Activated T-cell treated with anti-CD3 and anti-CD28 coated beads, Interleukin-2, amount 50 U/mL, for 72 hours (primary cell): ENCODE measurements at regions not wholly inside any gene's neighbourhood (a gene's known extent, or its start where the extent isn't known, plus 50 kb on each side); places are given as distances from the start of the nearest gene placed in this dataset.

Experiments
- ATAC-seq, 2 donors: fragments of 150-1000 bp; cut with Tn5 transposase; replicated peaks in 1 of 2; 2 replicates each; pipeline ENCODE4 v1.10.0; 2021; ENCODE audit warnings: moderate library complexity in 2 of 2, mild to moderate bottlenecking in 1 of 2
- DNase-seq, 2 donors: peaks; one replicate each; pipeline ENCODE4 v3.0.0; 2021 to 2022; ENCODE audit warnings: mixed read lengths in 1 of 2
- H3K27ac Mint-ChIP-seq: one replicate; pipeline ENCODE4 v1.8.0; 2022; ENCODE audit warnings: mild to moderate bottlenecking, moderate library complexity, mixed read lengths
- H3K27me3 Mint-ChIP-seq: one replicate; pipeline ENCODE4 v1.8.0; 2022; ENCODE audit warnings: low read depth, mixed read lengths
- H3K36me3 Mint-ChIP-seq, 2 donors: one replicate each; pipeline ENCODE4 v1.8.0; 2022; ENCODE audit warnings: mixed read lengths in 2 of 2, mild to moderate bottlenecking in 1 of 2; ENCODE audit not compliant: insufficient read depth in 2 of 2
- H3K4me1 Mint-ChIP-seq: one replicate; pipeline ENCODE4 v1.8.0; 2022; ENCODE audit warnings: low read depth, mixed read lengths
- H3K4me3 Mint-ChIP-seq, 2 donors: one replicate each; pipeline ENCODE4 v1.8.0; 2022; ENCODE audit warnings: mild to moderate bottlenecking in 2 of 2, mixed read lengths in 2 of 2, moderate library complexity in 2 of 2
- H3K9me3 Mint-ChIP-seq, 2 donors: one replicate each; pipeline ENCODE4 v1.8.0; 2022; ENCODE audit warnings: mixed read lengths in 2 of 2

DNA sequence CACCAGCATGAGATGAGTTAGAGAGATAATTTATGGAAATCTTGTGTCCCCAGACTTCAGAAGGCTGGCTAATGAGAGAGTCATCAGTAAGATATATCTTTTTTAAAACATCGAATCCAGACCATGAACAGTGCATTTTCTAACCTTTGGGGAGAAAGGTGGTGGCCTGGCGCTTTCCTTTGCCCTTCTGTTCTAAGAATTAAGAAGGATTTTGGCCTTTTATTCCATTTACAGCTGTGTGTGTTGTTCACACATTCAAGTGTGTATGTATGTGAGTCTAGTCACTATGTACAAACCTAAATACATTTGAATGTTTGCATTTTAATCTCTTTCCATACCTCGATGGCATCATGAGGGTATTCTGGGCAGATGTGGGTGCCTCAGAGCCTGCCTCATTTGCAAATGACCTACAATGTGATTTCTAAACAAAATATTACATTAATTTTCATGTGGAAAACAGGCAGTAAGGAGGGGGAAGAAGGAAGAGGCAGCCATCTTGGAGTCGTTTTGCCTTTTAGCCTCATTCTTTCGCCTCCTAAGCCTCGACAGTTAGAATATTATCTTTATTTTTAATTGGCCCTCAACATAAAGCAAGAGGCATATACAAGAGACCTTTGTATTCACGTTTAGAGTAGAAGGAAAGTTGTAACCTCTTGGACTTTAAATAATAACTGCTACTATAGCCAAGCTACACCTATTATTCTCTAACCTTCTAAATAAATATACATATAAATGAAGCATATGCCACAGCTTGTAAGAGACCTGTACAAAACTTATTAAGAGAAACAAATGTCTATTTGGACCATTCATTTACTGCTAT is 125.3 kb upstream of the TMEM161B start:
- ATAC-seq, result no peak
- Mint-ChIP-seq H3K9me3 (no peaks in the 10 kb centered on the region), H3K27me3 (peaks cover 12% of the 10 kb centered on the region), H3K36me3 (peaks cover 0 to 4% of the 10 kb centered on the region in 2 donors), H3K4me3 (no peak overlapping the region), H3K4me1 (no peaks in the 10 kb centered on the region), H3K27ac (no peak overlapping the region)
- no peak for DNase-seq

DNA sequence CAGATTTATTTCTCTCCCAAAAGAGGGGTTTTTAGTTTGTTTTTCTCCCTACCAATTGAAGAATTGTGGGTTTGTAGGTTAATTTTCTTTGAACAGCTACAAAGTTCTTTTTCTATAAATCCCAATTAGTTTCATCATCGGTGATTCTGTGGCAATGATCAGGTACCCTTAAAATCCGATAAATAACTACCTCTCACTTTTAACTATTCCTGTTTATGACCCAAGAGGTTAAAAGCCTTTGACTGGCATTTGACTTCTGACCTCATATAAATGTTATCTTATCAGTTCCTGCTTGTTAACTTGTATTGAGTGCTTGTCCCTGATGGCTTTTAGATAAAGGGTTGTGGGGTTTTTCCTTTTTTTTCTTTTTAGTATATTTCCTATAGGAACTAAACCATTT is 124.4 kb upstream of the TMEM161B start:
- H3K4me1 Mint-ChIP-seq, result no peaks in the 10 kb centered on the region

DNA sequence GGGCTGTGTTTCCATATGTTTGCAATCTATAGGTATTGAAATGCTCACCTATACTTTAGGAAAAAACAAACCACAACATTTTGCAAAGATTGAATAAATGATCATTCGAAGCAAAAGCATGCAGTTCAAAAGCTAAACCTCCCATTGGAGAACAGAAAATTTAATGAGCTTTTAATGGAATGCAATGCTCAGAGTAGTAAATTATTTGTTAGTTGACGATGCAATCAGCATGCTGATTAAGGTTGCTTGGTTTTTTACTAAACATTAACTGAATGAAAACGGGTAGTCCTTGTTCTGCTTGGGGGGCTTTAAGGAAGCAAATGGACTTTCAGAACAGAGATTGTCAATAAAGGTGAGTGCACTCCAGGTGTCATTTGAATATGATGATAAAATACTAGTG is 123.3 kb upstream of the TMEM161B start:
- no peak for ATAC-seq
- Mint-ChIP-seq H3K36me3 (peaks cover 0 to 4% of the 10 kb centered on the region in 2 donors), H3K9me3 (no peaks in the 10 kb centered on the region), H3K27ac (no peak overlapping the region), H3K27me3 (peaks cover 13% of the 10 kb centered on the region), H3K4me3 (no peak overlapping the region), H3K4me1 (no peaks in the 10 kb centered on the region)
- no peak for DNase-seq

More for the DNA sequence above, 124.4 kb upstream of the TMEM161B start:
- H3K36me3 Mint-ChIP-seq, result peaks cover 0 to 4% of the 10 kb centered on the region in 2 donors
- ATAC-seq, result no peak
- no peak for DNase-seq
- H3K9me3 Mint-ChIP-seq, result no peaks in the 10 kb centered on the region
- H3K4me3 Mint-ChIP-seq, result no peak overlapping the region
- peaks cover 19% of the 10 kb centered on the region for H3K27me3 Mint-ChIP-seq
- H3K27ac Mint-ChIP-seq, result no peak overlapping the region

DNA sequence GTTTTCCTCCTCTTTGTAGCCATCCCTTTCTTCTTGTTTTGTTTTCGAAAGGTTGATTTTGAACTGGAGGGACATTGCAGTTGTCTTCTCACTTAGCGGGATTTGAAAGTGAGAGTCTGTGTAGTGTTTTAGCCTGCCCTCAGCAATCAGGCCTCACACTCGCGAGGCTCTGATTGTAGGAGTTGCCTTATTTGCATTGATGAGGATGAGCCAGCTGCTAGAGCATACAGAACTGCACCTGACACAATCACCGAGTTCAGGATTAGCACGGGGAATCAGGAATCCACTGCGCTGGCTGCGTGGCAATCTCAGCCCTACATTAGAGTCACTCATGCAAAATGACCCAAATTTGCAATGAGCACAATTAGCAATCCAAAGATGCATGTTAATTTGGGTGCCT is 122.5 kb upstream of the TMEM161B start:
- H3K27me3 Mint-ChIP-seq, result peaks cover 13% of the 10 kb centered on the region
- H3K36me3 Mint-ChIP-seq, result peaks cover 0 to 4% of the 10 kb centered on the region in 2 donors
- no peak overlapping the region for H3K27ac Mint-ChIP-seq
- ATAC-seq, result no peak
- H3K4me1 Mint-ChIP-seq, result no peaks in the 10 kb centered on the region
- no peak for DNase-seq
- H3K9me3 Mint-ChIP-seq, result no peaks in the 10 kb centered on the region
- no peak overlapping the region for H3K4me3 Mint-ChIP-seq

DNA sequence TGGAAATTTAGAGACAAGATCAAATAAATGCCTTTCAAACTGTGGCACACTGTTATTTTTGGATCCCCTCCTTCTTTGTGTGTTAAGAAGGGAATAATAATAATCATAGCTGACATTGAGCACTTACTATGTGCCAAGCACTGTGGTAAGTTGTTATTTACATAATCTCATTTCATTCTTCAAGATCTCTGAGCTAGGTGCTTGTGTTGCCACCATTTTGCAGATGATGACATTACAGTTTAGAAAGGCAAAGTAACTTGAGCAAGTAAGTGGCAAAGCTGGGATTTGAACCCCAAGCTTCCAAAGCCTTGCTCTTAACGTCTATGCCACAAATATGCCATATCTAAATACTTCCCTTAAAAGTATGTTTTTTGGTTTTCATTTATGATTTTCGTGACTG is 121.8 kb upstream of the TMEM161B start:
- H3K27ac Mint-ChIP-seq, result no peak overlapping the region
- DNase-seq (no peak), ATAC-seq (no peak)
- H3K4me3 Mint-ChIP-seq, result no peak overlapping the region
- H3K4me1 Mint-ChIP-seq, result no peaks in the 10 kb centered on the region
- H3K36me3 Mint-ChIP-seq, result peaks cover 0 to 4% of the 10 kb centered on the region in 2 donors
- H3K27me3 Mint-ChIP-seq, result peaks cover 13% of the 10 kb centered on the region
- H3K9me3 Mint-ChIP-seq, result no peaks in the 10 kb centered on the region

DNA sequence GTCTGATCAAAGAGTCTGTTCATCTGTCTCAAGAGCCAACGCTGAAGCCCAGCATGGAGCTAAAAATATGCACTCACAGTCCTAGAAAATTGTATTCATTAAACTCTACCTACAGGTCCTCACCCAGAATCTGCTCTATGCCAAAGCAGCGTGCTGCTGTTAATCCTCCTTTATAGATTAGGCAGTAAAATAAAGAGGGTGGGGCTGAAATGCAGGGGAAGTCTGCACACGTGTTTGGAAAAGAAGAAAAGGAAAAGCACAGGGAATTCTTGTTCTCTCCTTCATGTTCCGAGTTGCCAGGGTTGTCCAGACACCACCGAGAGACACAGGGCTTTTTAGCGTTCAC is 121.4 kb upstream of the TMEM161B start:
- H3K36me3 Mint-ChIP-seq, result peaks cover 0 to 4% of the 10 kb centered on the region in 2 donors
- H3K4me3 Mint-ChIP-seq, result no peak overlapping the region
- DNase-seq, result no peak
- H3K27ac Mint-ChIP-seq, result no peak overlapping the region
- no peaks in the 10 kb centered on the region for H3K9me3 Mint-ChIP-seq
- no peaks in the 10 kb centered on the region for H3K4me1 Mint-ChIP-seq
- ATAC-seq, result no peak
- peaks cover 13% of the 10 kb centered on the region for H3K27me3 Mint-ChIP-seq

DNA sequence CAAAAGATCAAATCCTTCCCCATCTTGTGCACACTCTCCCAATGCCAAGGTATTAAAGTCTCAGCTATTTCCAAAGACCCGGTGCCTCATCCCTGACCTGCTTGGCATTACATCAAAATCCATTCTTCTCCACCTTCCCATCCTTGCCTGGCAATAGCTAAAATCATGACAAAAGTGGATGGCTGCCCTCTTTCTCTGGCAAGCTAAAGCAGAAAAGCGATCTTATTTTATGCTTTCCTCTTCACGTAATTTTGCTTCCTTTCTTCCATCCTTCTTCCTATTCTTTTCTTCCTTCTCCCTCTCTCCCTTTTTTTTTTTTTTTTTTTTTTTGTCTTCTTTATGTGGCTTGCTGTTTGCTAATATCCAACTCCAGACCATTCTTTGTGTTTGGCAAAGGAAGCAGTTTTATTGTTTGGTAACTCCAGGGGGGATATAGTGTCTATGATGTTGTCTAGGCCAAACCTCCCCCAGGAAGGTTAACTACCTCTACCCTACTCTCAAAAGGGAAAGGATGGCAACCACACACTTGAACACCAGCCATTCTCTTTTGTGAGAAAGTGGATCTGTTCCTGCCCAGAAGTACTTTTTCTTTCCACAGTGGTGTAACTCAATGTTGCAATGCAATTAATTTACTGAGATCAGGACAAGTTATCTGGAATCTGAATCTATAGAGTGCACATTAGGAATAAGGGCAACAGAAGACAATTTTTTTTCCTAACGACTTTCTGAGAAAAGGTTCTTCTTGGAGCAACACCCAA is 120.9 kb upstream of the TMEM161B start:
- H3K27me3 Mint-ChIP-seq, result peaks cover 13% of the 10 kb centered on the region
- no peak overlapping the region for H3K4me3 Mint-ChIP-seq
- H3K4me1 Mint-ChIP-seq, result no peaks in the 10 kb centered on the region
- no peaks in the 10 kb centered on the region for H3K9me3 Mint-ChIP-seq
- H3K27ac Mint-ChIP-seq, result no peak overlapping the region
- peaks cover 0 to 4% of the 10 kb centered on the region in 2 donors for H3K36me3 Mint-ChIP-seq
- ATAC-seq (no peak), DNase-seq (no peak)

DNA sequence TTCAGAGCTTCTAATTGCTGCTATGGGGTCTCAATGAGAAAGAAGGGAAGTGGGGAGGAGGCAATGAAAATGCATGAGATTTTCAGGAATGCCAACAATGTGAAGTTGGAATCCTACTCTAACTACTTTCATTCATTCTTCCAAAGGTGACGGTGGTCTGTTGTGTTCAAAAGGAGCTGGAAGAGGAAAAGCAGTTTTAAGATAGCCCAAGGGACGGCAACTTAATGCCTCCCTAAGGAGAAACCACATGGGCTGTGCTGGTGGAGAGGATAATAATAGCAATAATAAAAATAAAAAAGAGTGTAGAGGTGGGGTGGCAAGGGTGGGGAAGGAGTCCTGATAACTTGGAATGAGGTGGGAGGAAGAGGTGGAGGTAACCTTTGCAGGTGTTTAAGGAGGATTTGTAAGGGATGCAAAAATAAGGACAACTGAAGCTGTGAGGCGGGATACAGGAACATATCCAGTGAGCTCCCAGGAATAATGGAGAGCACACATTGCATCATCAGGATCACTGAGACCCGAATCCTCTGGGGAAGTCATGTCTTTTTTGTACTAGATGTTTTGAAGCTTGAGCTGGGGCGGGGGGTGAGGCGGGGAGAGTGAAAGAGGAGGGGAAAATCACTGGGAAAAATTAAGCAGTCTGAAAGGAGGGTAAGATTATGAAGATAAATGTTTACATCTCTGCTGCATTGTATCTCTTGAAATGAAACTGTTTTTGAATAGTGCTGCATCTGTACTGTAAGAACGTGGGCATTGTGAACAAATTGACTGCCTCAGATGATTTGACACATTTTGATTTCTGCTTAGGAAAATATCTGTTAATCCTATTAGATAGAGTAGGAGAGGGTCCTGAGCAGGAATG is 120.1 kb upstream of the TMEM161B start:
- Mint-ChIP-seq H3K27me3 (peaks cover 13% of the 10 kb centered on the region), H3K27ac (no peak overlapping the region), H3K36me3 (peaks cover 0 to 4% of the 10 kb centered on the region in 2 donors), H3K9me3 (no peaks in the 10 kb centered on the region), H3K4me3 (no peak overlapping the region), H3K4me1 (no peaks in the 10 kb centered on the region)
- ATAC-seq (no peak), DNase-seq (no peak)

DNA sequence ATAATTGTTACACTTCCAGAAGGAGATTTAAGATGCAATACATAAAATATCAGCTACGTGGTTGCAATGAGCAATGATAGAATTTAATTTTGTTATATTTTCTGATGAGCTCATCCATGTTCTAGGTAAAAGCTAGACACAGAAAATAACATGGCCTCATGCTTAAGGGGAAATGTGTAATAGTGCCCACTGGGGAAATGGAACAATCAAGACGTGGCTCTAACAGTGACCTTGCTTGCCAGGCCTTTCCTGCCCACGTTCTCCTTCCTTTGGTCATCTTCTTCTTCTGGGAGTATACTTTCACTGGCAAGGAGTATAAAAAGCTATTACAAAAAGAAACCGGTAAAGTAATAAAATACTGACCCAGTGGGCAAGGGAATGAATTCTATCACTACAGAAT is 116.2 kb upstream of the TMEM161B start:
- peaks cover 12% of the 10 kb centered on the region for H3K27me3 Mint-ChIP-seq
- no peak overlapping the region for H3K4me3 Mint-ChIP-seq
- H3K36me3 Mint-ChIP-seq, result peaks cover 0 to 4% of the 10 kb centered on the region in 2 donors
- no peaks in the 10 kb centered on the region for H3K4me1 Mint-ChIP-seq
- H3K9me3 Mint-ChIP-seq, result peaks cover 0 to 2% of the 10 kb centered on the region in 2 donors
- no peak for ATAC-seq
- no peak for DNase-seq
- no peak overlapping the region for H3K27ac Mint-ChIP-seq

DNA sequence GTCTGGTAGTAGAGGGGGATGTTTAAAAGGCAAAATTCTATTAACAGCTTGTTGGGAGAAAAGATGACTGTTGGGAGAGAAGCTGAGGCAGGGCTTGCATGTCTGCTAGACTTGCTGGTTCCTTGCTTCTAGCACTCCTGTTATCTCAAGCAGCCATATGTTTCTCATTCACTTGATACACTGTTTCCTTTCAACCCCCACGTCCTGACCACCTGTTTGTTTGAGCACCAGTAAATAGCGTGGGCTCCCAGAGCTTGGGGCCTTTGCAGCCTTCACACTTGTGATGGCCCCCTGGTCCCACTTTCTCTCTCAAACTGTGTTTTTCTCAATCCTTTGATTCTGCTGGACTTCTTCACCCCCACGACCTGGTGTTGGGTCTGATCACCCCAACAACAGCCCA is 111.7 kb upstream of the TMEM161B start:
- ATAC-seq, result no peak

DNA sequence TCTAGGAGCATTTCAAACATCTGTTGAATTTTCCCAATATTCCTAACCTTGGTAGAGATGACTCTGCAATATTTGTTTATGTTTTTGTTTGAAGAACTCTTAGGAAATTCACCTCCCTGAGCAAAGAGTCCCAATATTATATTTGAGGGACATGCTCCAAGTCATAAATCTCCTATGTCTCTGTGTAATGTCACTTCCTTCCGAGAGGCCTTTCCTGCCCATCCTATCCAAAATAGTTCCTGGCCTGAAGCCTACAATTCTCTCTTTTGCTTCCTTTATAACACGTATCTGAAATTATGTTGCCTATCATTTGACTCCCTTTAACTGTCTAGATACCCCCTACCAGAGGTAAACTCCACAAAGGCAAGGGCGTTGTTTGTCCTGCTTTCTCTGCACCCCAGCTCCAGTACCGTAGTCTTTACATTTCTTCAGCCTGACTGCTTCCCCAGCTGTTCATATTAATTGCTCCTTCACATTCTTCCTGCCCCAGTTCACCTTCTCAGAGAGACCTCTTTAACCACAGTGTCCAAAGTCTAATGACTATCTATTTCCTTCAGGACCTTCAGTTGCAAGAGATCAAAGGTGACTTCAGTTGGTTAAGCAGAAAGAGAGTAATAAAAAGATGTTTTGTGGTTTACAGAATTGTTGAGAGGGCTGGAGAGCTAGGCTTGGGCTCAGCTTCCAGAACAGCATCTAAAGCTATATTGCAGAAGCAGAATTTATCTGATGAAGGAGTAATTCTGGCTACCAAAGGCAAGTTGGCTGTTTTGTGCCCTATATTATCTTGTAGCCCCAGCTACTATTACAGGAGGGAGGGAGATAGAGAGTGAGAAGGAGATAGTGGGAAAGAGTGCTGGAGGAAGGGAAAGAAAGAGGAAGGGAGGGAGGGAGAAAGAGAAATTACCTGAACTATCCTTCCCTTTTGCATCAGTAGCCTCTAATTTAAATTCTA is 109.3 kb upstream of the TMEM161B start:
- Mint-ChIP-seq H3K9me3 (peaks cover 0 to 2% of the 10 kb centered on the region in 2 donors), H3K27ac (no peak overlapping the region), H3K4me3 (no peak overlapping the region), H3K27me3 (no peaks in the 10 kb centered on the region), H3K36me3 (no peaks in the 10 kb centered on the region), H3K4me1 (no peaks in the 10 kb centered on the region)
- ATAC-seq, result no peak
- no peak for DNase-seq

More for the DNA sequence above, 111.7 kb upstream of the TMEM161B start:
- Mint-ChIP-seq H3K4me1 (no peaks in the 10 kb centered on the region), H3K9me3 (peaks cover 0 to 2% of the 10 kb centered on the region in 2 donors), H3K27me3 (no peaks in the 10 kb centered on the region), H3K36me3 (no peaks in the 10 kb centered on the region), H3K4me3 (no peak overlapping the region), H3K27ac (no peak overlapping the region)
- DNase-seq, result no peak

DNA sequence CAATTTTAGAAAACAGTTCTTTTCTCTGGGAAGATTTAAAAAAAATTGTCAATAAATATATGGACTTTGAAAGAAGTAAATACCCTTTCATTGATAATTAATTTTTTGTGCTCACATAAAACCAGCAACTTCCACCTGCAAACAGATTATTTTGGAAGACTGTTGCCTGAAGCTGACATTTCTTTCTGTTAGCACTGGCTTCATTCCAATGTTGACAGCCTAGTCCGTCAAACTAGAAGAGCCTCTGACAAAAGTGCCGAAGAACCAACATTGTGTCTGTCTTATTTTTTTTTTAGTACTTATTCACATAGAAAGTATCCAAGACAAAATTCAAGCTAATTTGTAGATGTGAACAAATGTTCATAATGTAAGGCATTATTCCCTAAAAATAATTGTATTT is 108.6 kb upstream of the TMEM161B start:
- no peaks in the 10 kb centered on the region for H3K27me3 Mint-ChIP-seq
- ATAC-seq (no peak), DNase-seq (no peak)
- no peak overlapping the region for H3K27ac Mint-ChIP-seq
- H3K9me3 Mint-ChIP-seq, result peaks cover 0 to 2% of the 10 kb centered on the region in 2 donors
- no peaks in the 10 kb centered on the region for H3K36me3 Mint-ChIP-seq
- H3K4me1 Mint-ChIP-seq, result no peaks in the 10 kb centered on the region
- H3K4me3 Mint-ChIP-seq, result no peak overlapping the region
